Right atrium auricular region (tissue), 2 donors: ENCODE measurements at regions not wholly inside any gene's neighbourhood (a gene's known extent, or its start where the extent isn't known, plus 50 kb on each side); places are given as distances from the start of the nearest gene placed in this dataset.

Experiments
- DNase-seq: peaks from one replicate; pipeline ENCODE4 v3.0.0-alpha.2; 2019; ENCODE audit warnings: low spot score
- H3K27ac ChIP-seq, 2 donors: fragments of 200-600 bp; sonication (generic); 1 replicate in 1 of 2; 2 replicates in 1 of 2; pipeline ENCODE4 v1.5.1; 2016 to 2019
- H3K27me3 ChIP-seq, 2 donors: fragments of 200-600 bp; sonication (generic); one replicate each; pipeline versions ENCODE4 v1.5.1 to v1.6.0; 2017 to 2019
- H3K36me3 ChIP-seq: fragments of 200-600 bp; sonication (generic); one replicate; pipeline ENCODE4 v1.5.1; 2016
- H3K4me1 ChIP-seq, 2 donors: fragments of 200-600 bp; sonication (generic); one replicate each; pipeline versions ENCODE4 v1.5.1 to v1.6.0; 2017 to 2019
- H3K4me3 ChIP-seq, 2 donors: fragments of 200-600 bp; sonication (generic); 1 replicate in 1 of 2; 2 replicates in 1 of 2; pipeline ENCODE4 v1.5.1; 2017 to 2019; ENCODE audit warnings: mild to moderate bottlenecking in 1 of 2, moderate library complexity in 1 of 2
- H3K9me3 ChIP-seq, 2 donors: fragments of 200-600 bp; sonication (generic); one replicate each; pipeline ENCODE4 v1.5.1; 2019
- CTCF ChIP-seq, 2 donors: fragments of 200-600 bp; sonication (generic); IDR thresholded peaks; one replicate each; pipeline ENCODE4 v1.5.1; 2019; ENCODE audit warnings: antibody characterized with exemption in 2 of 2

GRCh38 chr12:111033281-111034082 is 113.1 kb upstream of the MYL2 start:
- Histone ChIP-seq H3K36me3 (no peaks in the 10 kb centered on the region), H3K9me3 (no peaks in the 10 kb centered on the region), H3K27me3 (peaks cover 11 to 21% of the 10 kb centered on the region in 2 donors), H3K4me1 (peaks cover 0 to 17% of the 10 kb centered on the region in 2 donors), H3K27ac (no peak overlapping the region), H3K4me3 (peak overlapping the region in 1 of 2 donors; percentile 13)
- TF ChIP-seq CTCF (IDR thresholded peaks at IDR 0.05): no peak
- DNase-seq: no peak

GRCh38 chr12:111032591-111032919 is 112.2 kb upstream of the MYL2 start:
- no peaks in the 10 kb centered on the region for H3K36me3 ChIP-seq
- no peak for DNase-seq
- peaks cover 11 to 21% of the 10 kb centered on the region in 2 donors for H3K27me3 ChIP-seq
- no peaks in the 10 kb centered on the region for H3K9me3 ChIP-seq
- no peak overlapping the region for H3K4me3 ChIP-seq
- no peak overlapping the region for H3K27ac ChIP-seq
- peaks cover 0 to 17% of the 10 kb centered on the region in 2 donors for H3K4me1 ChIP-seq
- no peak for TF ChIP-seq CTCF (IDR thresholded peaks at IDR 0.05)

- Histone ChIP-seq H3K27me3 (peaks cover 11 to 21% of the 10 kb centered on the region in 2 donors), H3K4me3 (no peak overlapping the region), H3K36me3 (no peaks in the 10 kb centered on the region), H3K27ac (no peak overlapping the region), H3K9me3 (no peaks in the 10 kb centered on the region), H3K4me1 (peaks cover 0 to 17% of the 10 kb centered on the region in 2 donors)
- DNase-seq: no peak
- TF ChIP-seq CTCF (IDR thresholded peaks at IDR 0.05): no peak
These were observed 111.7 kb upstream of the MYL2 start for GRCh38 chr12:111031916-111032590.

- Histone ChIP-seq H3K9me3 (no peaks in the 10 kb centered on the region), H3K27me3 (peaks cover 8 to 21% of the 10 kb centered on the region in 2 donors), H3K36me3 (no peaks in the 10 kb centered on the region), H3K27ac (no peak overlapping the region), H3K4me3 (no peak overlapping the region), H3K4me1 (peaks cover 0 to 13% of the 10 kb centered on the region in 2 donors)
- DNase-seq: no peak
- no peak for TF ChIP-seq CTCF (IDR thresholded peaks at IDR 0.05)
These were observed 110.4 kb upstream of the MYL2 start for GRCh38 chr12:111030800-111031199.

- no peaks in the 10 kb centered on the region for H3K9me3 ChIP-seq
- peaks cover 0 to 11% of the 10 kb centered on the region in 2 donors for H3K4me1 ChIP-seq
- H3K27me3 ChIP-seq: peaks cover 8 to 17% of the 10 kb centered on the region in 2 donors
- DNase-seq: no peak
- H3K4me3 ChIP-seq: no peak overlapping the region
- no peak for TF ChIP-seq CTCF (IDR thresholded peaks at IDR 0.05)
- H3K27ac ChIP-seq: no peak overlapping the region
- H3K36me3 ChIP-seq: no peaks in the 10 kb centered on the region
These were observed 109.4 kb upstream of the MYL2 start for GRCh38 chr12:111029732-111030131.
